Fibroblast of lung (primary cell): ENCODE measurements at regions not wholly inside any gene's neighbourhood (a gene's known extent, or its start where the extent isn't known, plus 50 kb on each side); places are given as distances from the start of the nearest gene placed in this dataset.

Experiments
- EZH2 ChIP-seq: IDR thresholded peaks from 2 replicates; pipeline ENCODE4 v1.5.1; 2012; ENCODE audit warnings: low read length, control low read depth, mild to moderate bottlenecking; ENCODE audit errors: missing control alignments
- TF ChIP-seq, protein P1 (sequence below), 2 donors: IDR thresholded peaks in 1 of 2; conservative IDR thresholded peaks in 1 of 2; 1 replicate in 1 of 2; 2 replicates in 1 of 2; pipeline ENCODE4 v1.5.1; 2011 to 2012; ENCODE audit warnings: low read length in 2 of 2, control low read depth in 1 of 2, inconsistent platforms in 1 of 2, low read depth in 1 of 2, mild to moderate bottlenecking in 1 of 2

DNA sequence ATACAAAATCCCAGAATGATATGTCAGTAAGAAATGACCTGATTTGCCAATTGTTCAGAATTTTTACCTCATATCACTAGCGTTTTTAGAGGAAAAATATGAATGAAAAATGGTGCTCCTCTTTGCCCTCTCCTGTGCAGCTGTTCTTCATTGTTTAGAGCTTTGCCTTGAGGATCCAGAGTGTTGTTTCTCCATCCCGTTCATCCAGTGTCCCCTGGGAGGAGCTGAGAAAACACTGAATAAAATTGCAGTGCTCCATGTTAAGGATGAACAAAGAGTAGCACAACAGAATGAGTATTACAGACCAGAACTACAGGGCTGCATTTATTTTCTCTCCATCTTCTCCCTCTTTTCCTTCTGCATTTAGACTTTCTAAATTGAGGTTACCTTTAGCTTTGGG, 133.1 kb downstream of the ADCYAP1 start:
- TF ChIP-seq EZH2 = no peak
- TF ChIP-seq, protein P1, sequence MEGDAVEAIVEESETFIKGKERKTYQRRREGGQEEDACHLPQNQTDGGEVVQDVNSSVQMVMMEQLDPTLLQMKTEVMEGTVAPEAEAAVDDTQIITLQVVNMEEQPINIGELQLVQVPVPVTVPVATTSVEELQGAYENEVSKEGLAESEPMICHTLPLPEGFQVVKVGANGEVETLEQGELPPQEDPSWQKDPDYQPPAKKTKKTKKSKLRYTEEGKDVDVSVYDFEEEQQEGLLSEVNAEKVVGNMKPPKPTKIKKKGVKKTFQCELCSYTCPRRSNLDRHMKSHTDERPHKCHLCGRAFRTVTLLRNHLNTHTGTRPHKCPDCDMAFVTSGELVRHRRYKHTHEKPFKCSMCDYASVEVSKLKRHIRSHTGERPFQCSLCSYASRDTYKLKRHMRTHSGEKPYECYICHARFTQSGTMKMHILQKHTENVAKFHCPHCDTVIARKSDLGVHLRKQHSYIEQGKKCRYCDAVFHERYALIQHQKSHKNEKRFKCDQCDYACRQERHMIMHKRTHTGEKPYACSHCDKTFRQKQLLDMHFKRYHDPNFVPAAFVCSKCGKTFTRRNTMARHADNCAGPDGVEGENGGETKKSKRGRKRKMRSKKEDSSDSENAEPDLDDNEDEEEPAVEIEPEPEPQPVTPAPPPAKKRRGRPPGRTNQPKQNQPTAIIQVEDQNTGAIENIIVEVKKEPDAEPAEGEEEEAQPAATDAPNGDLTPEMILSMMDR (conservative IDR thresholded peaks at IDR 0.05 in 1 of 2, IDR thresholded peaks at IDR 0.05 in 1 of 2; ENCODE audit: low read depth in 1 of 2, low read length in 2 of 2) = no peak
